ENCODE measurements at regions not wholly inside any gene's neighbourhood (a gene's known extent, or its start where the extent isn't known, plus 50 kb on each side); places are given as distances from the start of the nearest gene placed in this dataset.

DNA sequence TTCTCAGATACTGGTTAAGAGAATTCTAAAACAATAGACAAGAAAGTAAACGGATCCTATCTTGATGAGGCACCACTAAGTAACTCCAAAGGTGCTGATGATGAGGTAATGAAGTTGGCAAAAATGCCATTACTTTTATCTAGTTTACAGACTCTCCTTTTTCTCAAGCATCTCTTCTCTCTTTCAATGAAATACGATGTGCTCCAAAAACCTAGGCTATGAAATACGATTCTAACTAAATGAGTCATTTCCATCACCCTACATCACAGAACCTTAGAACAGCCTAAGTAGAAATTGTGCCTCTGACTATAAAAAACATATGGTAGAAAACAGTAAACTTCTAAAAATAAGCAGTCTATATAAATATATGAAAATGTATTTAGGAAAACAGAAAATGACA, 58.9 kb upstream of the ARHGAP32 start:
- TF ChIP-seq TAF1 (IDR thresholded peaks at IDR 0.05; ENCODE audit: borderline replicate concordance, insufficient read depth, low read length) = no peak
- TF ChIP-seq SIN3A (IDR thresholded peaks at IDR 0.05; ENCODE audit: borderline replicate concordance, insufficient read depth, low read length) = no peak
- TF ChIP-seq POLR2AphosphoS5 (IDR thresholded peaks at IDR 0.05; ENCODE audit: low read depth, low read length) = no peak
- TF ChIP-seq, protein P1, sequence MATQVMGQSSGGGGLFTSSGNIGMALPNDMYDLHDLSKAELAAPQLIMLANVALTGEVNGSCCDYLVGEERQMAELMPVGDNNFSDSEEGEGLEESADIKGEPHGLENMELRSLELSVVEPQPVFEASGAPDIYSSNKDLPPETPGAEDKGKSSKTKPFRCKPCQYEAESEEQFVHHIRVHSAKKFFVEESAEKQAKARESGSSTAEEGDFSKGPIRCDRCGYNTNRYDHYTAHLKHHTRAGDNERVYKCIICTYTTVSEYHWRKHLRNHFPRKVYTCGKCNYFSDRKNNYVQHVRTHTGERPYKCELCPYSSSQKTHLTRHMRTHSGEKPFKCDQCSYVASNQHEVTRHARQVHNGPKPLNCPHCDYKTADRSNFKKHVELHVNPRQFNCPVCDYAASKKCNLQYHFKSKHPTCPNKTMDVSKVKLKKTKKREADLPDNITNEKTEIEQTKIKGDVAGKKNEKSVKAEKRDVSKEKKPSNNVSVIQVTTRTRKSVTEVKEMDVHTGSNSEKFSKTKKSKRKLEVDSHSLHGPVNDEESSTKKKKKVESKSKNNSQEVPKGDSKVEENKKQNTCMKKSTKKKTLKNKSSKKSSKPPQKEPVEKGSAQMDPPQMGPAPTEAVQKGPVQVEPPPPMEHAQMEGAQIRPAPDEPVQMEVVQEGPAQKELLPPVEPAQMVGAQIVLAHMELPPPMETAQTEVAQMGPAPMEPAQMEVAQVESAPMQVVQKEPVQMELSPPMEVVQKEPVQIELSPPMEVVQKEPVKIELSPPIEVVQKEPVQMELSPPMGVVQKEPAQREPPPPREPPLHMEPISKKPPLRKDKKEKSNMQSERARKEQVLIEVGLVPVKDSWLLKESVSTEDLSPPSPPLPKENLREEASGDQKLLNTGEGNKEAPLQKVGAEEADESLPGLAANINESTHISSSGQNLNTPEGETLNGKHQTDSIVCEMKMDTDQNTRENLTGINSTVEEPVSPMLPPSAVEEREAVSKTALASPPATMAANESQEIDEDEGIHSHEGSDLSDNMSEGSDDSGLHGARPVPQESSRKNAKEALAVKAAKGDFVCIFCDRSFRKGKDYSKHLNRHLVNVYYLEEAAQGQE (IDR thresholded peaks at IDR 0.05; ENCODE audit: insufficient read depth in 1 of 2, low read depth in 2 of 2, low read length in 2 of 2) = no peak
- no peak for TF ChIP-seq FOXP2 (optimal IDR thresholded peaks at IDR 0.05; ENCODE audit: borderline replicate concordance, extremely low read depth, extremely low read length, insufficient read depth)

DNA sequence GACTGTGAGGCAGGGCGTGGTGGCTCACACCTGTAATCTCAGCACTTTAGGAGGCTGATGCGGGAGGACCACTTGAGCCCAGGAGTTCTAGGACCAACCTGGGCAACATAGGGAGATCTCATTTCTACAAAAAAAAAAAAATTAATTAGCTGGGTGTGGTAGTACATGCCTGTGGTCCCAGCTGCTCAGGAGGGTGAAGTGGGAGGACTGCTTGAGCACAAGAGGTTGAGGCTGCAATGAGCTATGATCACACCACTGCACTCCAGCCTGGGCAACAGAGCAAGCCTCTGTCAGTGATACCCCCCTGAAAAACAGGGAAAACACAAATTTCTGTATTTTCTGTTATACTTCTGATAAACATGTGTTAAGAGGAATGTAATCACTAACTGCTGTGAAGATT, 57.8 kb upstream of the ARHGAP32 start:
- TF ChIP-seq FOXP2 (optimal IDR thresholded peaks at IDR 0.05; ENCODE audit: borderline replicate concordance, extremely low read depth, extremely low read length, insufficient read depth) (no peak), POLR2AphosphoS5 (IDR thresholded peaks at IDR 0.05; ENCODE audit: low read depth, low read length) (no peak), TAF1 (IDR thresholded peaks at IDR 0.05; ENCODE audit: borderline replicate concordance, insufficient read depth, low read length) (no peak), SIN3A (IDR thresholded peaks at IDR 0.05; ENCODE audit: borderline replicate concordance, insufficient read depth, low read length) (no peak)
- TF ChIP-seq, protein P1 (IDR thresholded peaks at IDR 0.05; ENCODE audit: insufficient read depth in 1 of 2, low read depth in 2 of 2, low read length in 2 of 2) = no peak

DNA sequence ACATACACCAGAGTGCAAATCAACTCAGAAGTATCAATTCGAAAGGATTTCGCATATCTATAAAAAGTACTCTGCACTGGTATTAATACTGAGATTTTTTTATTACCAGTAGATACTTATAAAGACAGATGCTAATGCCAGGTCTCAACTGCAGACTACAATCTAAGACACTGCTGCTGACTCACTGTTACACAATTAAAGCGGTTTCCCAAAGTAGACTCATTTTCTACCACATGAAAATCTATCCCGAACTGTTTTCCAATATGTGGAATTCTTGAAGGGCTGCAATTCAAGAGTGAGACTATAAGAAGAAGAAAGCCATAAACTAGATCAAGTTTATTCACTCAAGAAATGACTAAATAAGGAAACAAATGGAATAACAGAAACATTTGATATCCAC, 57.2 kb upstream of the ARHGAP32 start:
- no peak for TF ChIP-seq TAF1 (IDR thresholded peaks at IDR 0.05; ENCODE audit: borderline replicate concordance, insufficient read depth, low read length)

DNA sequence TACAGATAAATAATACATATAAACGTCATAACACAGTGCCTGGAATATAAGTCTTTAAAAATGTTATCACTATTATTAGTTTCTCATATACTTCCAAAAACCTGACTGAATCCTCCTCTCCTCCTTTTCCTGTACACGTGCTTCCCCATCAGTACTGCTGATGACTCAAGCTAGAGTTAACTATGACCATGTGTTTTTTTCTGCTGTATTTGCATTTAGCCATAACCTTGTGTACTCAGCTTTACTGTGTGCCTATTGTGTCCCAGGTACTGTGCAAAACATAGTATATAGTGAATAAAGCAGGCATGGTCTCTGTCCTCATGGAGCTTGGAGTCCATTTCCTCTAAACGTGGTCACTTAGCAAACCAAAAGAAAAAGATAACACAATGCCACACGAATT, 56.5 kb upstream of the ARHGAP32 start:
- TF ChIP-seq FOXP2 (optimal IDR thresholded peaks at IDR 0.05; ENCODE audit: borderline replicate concordance, extremely low read depth, extremely low read length, insufficient read depth) (no peak), TAF1 (IDR thresholded peaks at IDR 0.05; ENCODE audit: borderline replicate concordance, insufficient read depth, low read length) (no peak), POLR2AphosphoS5 (IDR thresholded peaks at IDR 0.05; ENCODE audit: low read depth, low read length) (no peak), SIN3A (IDR thresholded peaks at IDR 0.05; ENCODE audit: borderline replicate concordance, insufficient read depth, low read length) (no peak)
- TF ChIP-seq, protein P1 (IDR thresholded peaks at IDR 0.05; ENCODE audit: insufficient read depth in 1 of 2, low read depth in 2 of 2, low read length in 2 of 2) = no peak

DNA sequence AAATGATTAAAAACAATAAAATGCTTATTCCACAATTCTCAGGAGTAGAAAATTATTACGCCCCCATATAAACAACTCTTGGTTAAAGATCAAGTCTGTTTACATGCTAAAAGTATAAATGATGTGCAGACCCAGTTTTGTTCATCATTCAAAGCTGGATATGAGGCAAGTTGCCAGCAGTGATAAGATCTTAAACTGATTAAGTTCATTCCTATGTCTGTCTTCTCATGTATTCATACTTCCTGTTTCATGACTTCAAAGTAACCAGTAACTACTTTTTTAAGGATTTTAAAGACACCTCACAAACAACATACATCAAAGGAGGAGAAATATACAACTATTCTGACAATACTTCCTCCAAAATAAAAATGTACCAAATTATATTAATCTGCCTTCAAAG, 55.0 kb upstream of the ARHGAP32 start:
- TF ChIP-seq POLR2AphosphoS5 (IDR thresholded peaks at IDR 0.05; ENCODE audit: low read depth, low read length) (no peak), SIN3A (IDR thresholded peaks at IDR 0.05; ENCODE audit: borderline replicate concordance, insufficient read depth, low read length) (no peak), FOXP2 (optimal IDR thresholded peaks at IDR 0.05; ENCODE audit: borderline replicate concordance, extremely low read depth, extremely low read length, insufficient read depth) (no peak), TAF1 (IDR thresholded peaks at IDR 0.05; ENCODE audit: borderline replicate concordance, insufficient read depth, low read length) (no peak)
- TF ChIP-seq, protein P1 (IDR thresholded peaks at IDR 0.05; ENCODE audit: insufficient read depth in 1 of 2, low read depth in 2 of 2, low read length in 2 of 2) = no peak
